ENCODE measurements at regions not wholly inside any gene's neighbourhood (a gene's known extent, or its start where the extent isn't known, plus 50 kb on each side); places are given as distances from the start of the nearest gene placed in this dataset.

- DNase-seq (ENCODE audit: low spot score), result no peak
- Histone ChIP-seq H3K36me3 (no peaks in the 10 kb centered on the region), H3K4me1 (ENCODE audit: control insufficient read depth in 1 of 2, low read depth in 2 of 2) (no peaks in the 10 kb centered on the region), H3K27me3 (replicated peaks; ENCODE audit: insufficient read depth) (no peaks in the 10 kb centered on the region), H3K4me3 (no peak overlapping the region), H3K27ac (no peak overlapping the region), H3K9me3 (no peaks in the 10 kb centered on the region)
- no peak for TF ChIP-seq CTCF (IDR thresholded peaks at IDR 0.05)
- ATAC-seq (ENCODE audit: insufficient number of reproducible peaks, low FRiP score, low read depth), result no peak
These were observed 317.6 kb downstream of the PRDM2 start for GRCh38 chr1:14017531-14017961.

- no peak for TF ChIP-seq CTCF (IDR thresholded peaks at IDR 0.05)
- Histone ChIP-seq H3K27me3 (replicated peaks; ENCODE audit: insufficient read depth) (no peaks in the 10 kb centered on the region), H3K9me3 (no peaks in the 10 kb centered on the region), H3K4me3 (no peak overlapping the region), H3K27ac (no peak overlapping the region), H3K4me1 (ENCODE audit: control insufficient read depth in 1 of 2, low read depth in 2 of 2) (no peaks in the 10 kb centered on the region), H3K36me3 (no peaks in the 10 kb centered on the region)
- no peak for ATAC-seq (ENCODE audit: insufficient number of reproducible peaks, low FRiP score, low read depth)
- no peak for DNase-seq (ENCODE audit: low spot score)
These were observed 319.5 kb downstream of the PRDM2 start for GRCh38 chr1:14019461-14019860.

- Histone ChIP-seq H3K27me3 (replicated peaks; ENCODE audit: insufficient read depth) (no peaks in the 10 kb centered on the region), H3K36me3 (no peaks in the 10 kb centered on the region), H3K27ac (no peak overlapping the region), H3K9me3 (no peaks in the 10 kb centered on the region), H3K4me1 (ENCODE audit: control insufficient read depth in 1 of 2, low read depth in 2 of 2) (no peaks in the 10 kb centered on the region), H3K4me3 (no peak overlapping the region)
- no peak for ATAC-seq (ENCODE audit: insufficient number of reproducible peaks, low FRiP score, low read depth)
- TF ChIP-seq CTCF (IDR thresholded peaks at IDR 0.05), result no peak
- DNase-seq (ENCODE audit: low spot score), result no peak
These were observed 320.0 kb downstream of the PRDM2 start for GRCh38 chr1:14020006-14020405.

GRCh38 chr1:14027099-14027498 is 327.1 kb downstream of the PRDM2 start:
- no peak for ATAC-seq (ENCODE audit: insufficient number of reproducible peaks, low FRiP score, low read depth)
- H3K4me1 ChIP-seq (ENCODE audit: control insufficient read depth in 1 of 2, low read depth in 2 of 2), result no peaks in the 10 kb centered on the region
- no peak overlapping the region for H3K27ac ChIP-seq
- no peaks in the 10 kb centered on the region for H3K9me3 ChIP-seq
- no peaks in the 10 kb centered on the region for H3K27me3 ChIP-seq (replicated peaks; ENCODE audit: insufficient read depth)
- no peak for TF ChIP-seq CTCF (IDR thresholded peaks at IDR 0.05)
- H3K4me3 ChIP-seq, result no peak overlapping the region
- no peak for DNase-seq (ENCODE audit: low spot score)
- no peaks in the 10 kb centered on the region for H3K36me3 ChIP-seq

GRCh38 chr1:14031461-14031860 is 331.5 kb downstream of the PRDM2 start:
- ATAC-seq (ENCODE audit: insufficient number of reproducible peaks, low FRiP score, low read depth) (no peak), DNase-seq (ENCODE audit: low spot score) (no peak)
- no peaks in the 10 kb centered on the region for H3K36me3 ChIP-seq
- H3K27ac ChIP-seq, result no peak overlapping the region
- H3K4me1 ChIP-seq (ENCODE audit: control insufficient read depth in 1 of 2, low read depth in 2 of 2), result no peaks in the 10 kb centered on the region
- no peaks in the 10 kb centered on the region for H3K27me3 ChIP-seq (replicated peaks; ENCODE audit: insufficient read depth)
- no peak for TF ChIP-seq CTCF (IDR thresholded peaks at IDR 0.05)
- no peak overlapping the region for H3K4me3 ChIP-seq
- H3K9me3 ChIP-seq, result no peaks in the 10 kb centered on the region
